Activated CD8-positive, alpha-beta T cell treated with anti-CD3 and anti-CD28 coated beads for 36 hours (primary cell): ENCODE measurements at regions not wholly inside any gene's neighbourhood (a gene's known extent, or its start where the extent isn't known, plus 50 kb on each side); places are given as distances from the start of the nearest gene placed in this dataset.

Source experiments
- ATAC-seq: fragments of 200-7000 bp; cut with Tn5 transposase; one replicate; pipeline ENCODE4 v1.10.0; 2021; ENCODE audit warnings: mild to moderate bottlenecking, moderate library complexity
- CTCF ChIA-PET: fragments of 350-600 bp; sonication (Branson Sonifier 250); formaldehyde crosslinking; loops from one replicate; lab custom pipeline; 2021; ENCODE audit warnings: antibody characterized with exemption; lab: Charles Lee
- POLR2A ChIA-PET: fragments of 350-600 bp; sonication (Branson Sonifier 250); formaldehyde crosslinking; loops from one replicate; lab custom pipeline; 2021; ENCODE audit warnings: antibody characterized with exemption; lab: Charles Lee
- DNase-seq: peaks from one replicate; pipeline ENCODE4 v3.0.0-alpha.2; 2020
- H3K27ac Mint-ChIP-seq: one replicate; pipeline ENCODE4 v1.8.0; 2021; ENCODE audit warnings: mild to moderate bottlenecking, mixed read lengths
- H3K27me3 Mint-ChIP-seq: one replicate; pipeline ENCODE4 v1.8.0; 2021; ENCODE audit warnings: mixed read lengths
- H3K36me3 Mint-ChIP-seq: one replicate; pipeline ENCODE4 v1.8.0; 2021; ENCODE audit warnings: low read depth, mixed read lengths
- H3K4me1 Mint-ChIP-seq: one replicate; pipeline ENCODE4 v1.8.0; 2021; ENCODE audit warnings: low read depth, mixed read lengths
- H3K4me3 Mint-ChIP-seq: one replicate; pipeline ENCODE4 v1.8.0; 2021; ENCODE audit warnings: mild to moderate bottlenecking, moderate library complexity, mixed read lengths
- H3K9me3 Mint-ChIP-seq: one replicate; pipeline ENCODE4 v1.8.0; 2021; ENCODE audit warnings: mixed read lengths
- CTCF ChIP-seq: fragments of 200-600 bp; IDR thresholded peaks from one replicate; pipeline ENCODE4 v1.8.0; 2022; ENCODE audit warnings: antibody characterized with exemption, mild to moderate bottlenecking
- intact Hi-C: fragments of 100-400 bp; cut with micrococcal nuclease; formaldehyde crosslinking; loops from one replicate; pipeline ENCODE4 v1.10.0; 2022

GRCh38 chr1:113185463-113186104 is 112.6 kb downstream of the LRIG2 start:
- no peak overlapping the region for H3K4me3 Mint-ChIP-seq
- no peak for TF ChIP-seq CTCF
- POLR2A ChIA-PET, result no interaction called here
- H3K27me3 Mint-ChIP-seq, result peaks cover 16% of the 10 kb centered on the region
- intact Hi-C loops, result no loop called here
- peaks cover 2% of the 10 kb centered on the region for H3K9me3 Mint-ChIP-seq
- H3K27ac Mint-ChIP-seq, result no peak overlapping the region
- DNase-seq (no peak), ATAC-seq (no peak)
- no peaks in the 10 kb centered on the region for H3K4me1 Mint-ChIP-seq
- no peaks in the 10 kb centered on the region for H3K36me3 Mint-ChIP-seq
- CTCF ChIA-PET, result no interaction called here

GRCh38 chr1:113190078-113190477 is 117.1 kb downstream of the LRIG2 start:
- H3K27ac Mint-ChIP-seq, result no peak overlapping the region

GRCh38 chr1:113190930-113191329 is 117.9 kb downstream of the LRIG2 start:
- Mint-ChIP-seq H3K27ac (no peak overlapping the region), H3K27me3 (peaks cover 18% of the 10 kb centered on the region), H3K4me1 (peaks cover 4% of the 10 kb centered on the region), H3K4me3 (no peak overlapping the region), H3K36me3 (no peaks in the 10 kb centered on the region), H3K9me3 (peaks cover 3% of the 10 kb centered on the region)
- CTCF ChIA-PET, result no interaction called here
- no peak for ATAC-seq
- POLR2A ChIA-PET, result interaction anchor here (0.6 kb wide), 1 partner anchor 29 kb away, joined by 3 read pairs; no protein-coding TSS in a partner anchor
- no peak for DNase-seq
- no peak for TF ChIP-seq CTCF
- intact Hi-C loops, result no loop called here

More at GRCh38 chr1:113190078-113190477, 117.1 kb downstream of the LRIG2 start:
- peaks cover 3% of the 10 kb centered on the region for H3K9me3 Mint-ChIP-seq
- no peak for TF ChIP-seq CTCF
- ChIA-PET POLR2A (no interaction called here), CTCF (no interaction called here)
- ATAC-seq, result no peak
- H3K4me1 Mint-ChIP-seq, result peaks cover 4% of the 10 kb centered on the region
- intact Hi-C loops, result no loop called here
- H3K36me3 Mint-ChIP-seq, result no peaks in the 10 kb centered on the region
- H3K27me3 Mint-ChIP-seq, result peaks cover 18% of the 10 kb centered on the region
- DNase-seq, result no peak
- no peak overlapping the region for H3K4me3 Mint-ChIP-seq

GRCh38 chr1:113191579-113192076 is 118.6 kb downstream of the LRIG2 start:
- POLR2A ChIA-PET, result interaction anchor here (0.6 kb wide), 1 partner anchor 28 kb away, joined by 3 read pairs; no protein-coding TSS in a partner anchor
- DNase-seq (no peak), ATAC-seq (no peak)
- CTCF ChIA-PET, result no interaction called here
- H3K4me3 Mint-ChIP-seq, result no peak overlapping the region
- no peaks in the 10 kb centered on the region for H3K36me3 Mint-ChIP-seq
- peaks cover 4% of the 10 kb centered on the region for H3K4me1 Mint-ChIP-seq
- TF ChIP-seq CTCF, result no peak
- peaks cover 18% of the 10 kb centered on the region for H3K27me3 Mint-ChIP-seq
- peaks cover 3% of the 10 kb centered on the region for H3K9me3 Mint-ChIP-seq
- no peak overlapping the region for H3K27ac Mint-ChIP-seq
- intact Hi-C loops, result no loop called here

- no peak for TF ChIP-seq CTCF
- ChIA-PET POLR2A (no interaction called here), CTCF (no interaction called here)
- H3K4me1 Mint-ChIP-seq, result peaks cover 4% of the 10 kb centered on the region
- ATAC-seq, result no peak
- DNase-seq, result no peak
- peaks cover 18% of the 10 kb centered on the region for H3K27me3 Mint-ChIP-seq
- H3K36me3 Mint-ChIP-seq, result no peaks in the 10 kb centered on the region
- intact Hi-C loops, result no loop called here
- H3K27ac Mint-ChIP-seq, result no peak overlapping the region
- H3K4me3 Mint-ChIP-seq, result no peak overlapping the region
- H3K9me3 Mint-ChIP-seq, result peaks cover 3% of the 10 kb centered on the region
Observed at GRCh38 chr1:113192242-113192641, 119.2 kb downstream of the LRIG2 start.
